ENCODE measurements at regions not wholly inside any gene's neighbourhood (a gene's known extent, or its start where the extent isn't known, plus 50 kb on each side); places are given as distances from the start of the nearest gene placed in this dataset.
"Not testable (repeated sequence)": the region's sequence is repeated elsewhere in the genome, so short reads cannot be mapped to it uniquely, and the experiment has no call there.

GRCh38 chr4:111031001-111031579 lies 408.2 kb upstream of the PITX2 start:
- no peak for DNase-seq (ENCODE audit: low read depth)

GRCh38 chr4:111031596-111031995 lies 408.7 kb upstream of the PITX2 start:
- DNase-seq (ENCODE audit: low read depth): no peak

DNA sequence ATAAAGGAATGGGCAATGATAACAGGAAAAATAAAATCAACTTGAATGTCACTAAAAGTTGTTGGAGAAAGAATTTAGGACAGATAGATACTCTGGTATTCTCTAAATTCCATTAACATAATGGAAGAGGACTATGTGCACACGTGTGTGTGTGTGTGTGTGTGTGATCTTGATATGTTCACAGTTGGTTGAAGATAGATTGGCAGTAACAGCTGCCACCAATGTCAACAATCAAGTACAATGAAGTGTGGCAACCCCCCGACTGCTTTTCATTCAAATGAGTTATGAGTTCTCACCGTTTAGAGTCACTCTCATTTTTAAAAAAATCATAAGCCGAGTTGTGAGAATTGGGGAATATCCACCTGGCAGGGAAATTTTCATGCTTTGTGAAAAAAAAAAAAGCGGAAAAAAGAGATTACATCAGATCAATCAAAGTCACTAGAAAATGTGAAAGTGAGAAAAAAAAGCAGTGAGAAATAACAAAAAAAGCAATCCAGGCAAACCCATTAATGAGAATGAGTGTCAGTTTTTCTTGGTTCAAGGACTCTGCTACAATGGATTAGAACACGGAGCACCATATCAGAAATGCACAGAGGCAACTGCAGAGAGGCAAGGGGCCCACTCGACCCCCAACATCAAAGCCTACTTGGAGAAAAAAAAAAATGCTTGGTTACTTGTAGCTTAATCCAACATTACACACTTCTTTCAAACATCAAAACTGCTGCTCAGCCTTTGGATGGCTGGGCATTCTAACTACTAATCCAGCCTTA lies 414.9 kb upstream of the PITX2 start:
- no peak for DNase-seq (ENCODE audit: low read depth)

DNA sequence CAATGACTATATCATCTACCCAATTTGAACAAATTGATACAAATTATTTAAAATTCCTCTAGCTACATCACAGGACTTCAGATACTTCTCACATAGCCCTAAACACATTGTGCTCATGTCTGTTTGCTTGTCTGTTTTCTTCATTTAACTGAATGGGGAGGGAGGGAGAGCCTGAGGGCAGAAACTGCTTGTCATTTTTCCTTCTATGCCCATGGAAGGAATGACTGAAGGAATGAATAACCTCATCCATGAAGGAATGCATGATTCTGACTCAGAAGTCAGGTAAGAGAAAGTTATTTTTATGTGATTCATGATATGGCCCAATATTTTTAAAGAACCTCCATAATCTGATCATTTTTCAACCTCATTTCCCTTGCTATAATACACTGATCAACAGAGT lies 418.0 kb upstream of the PITX2 start:
- DNase-seq (ENCODE audit: low read depth): no peak

GRCh38 chr4:111043286-111043685 lies 420.4 kb upstream of the PITX2 start:
- DNase-seq (ENCODE audit: low read depth): no peak

DNA sequence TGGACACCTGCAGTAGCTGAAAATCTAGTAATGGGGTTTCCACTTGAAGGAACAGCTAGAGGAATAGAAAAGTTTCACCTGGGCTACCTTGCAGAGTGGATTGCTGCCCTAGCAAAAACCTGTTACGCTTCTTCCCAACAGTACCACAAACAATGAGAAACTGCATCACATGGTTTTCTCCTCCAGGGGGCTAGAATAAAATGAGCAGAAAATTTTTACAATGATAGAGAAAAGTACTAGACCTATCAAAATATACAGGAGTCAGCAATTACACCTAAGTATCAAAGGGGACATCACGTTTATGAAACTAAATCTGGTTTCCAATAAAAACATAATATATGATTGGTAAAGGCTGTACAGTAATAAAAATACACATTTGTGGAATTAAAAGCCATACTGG lies 423.1 kb upstream of the PITX2 start:
- no peak for DNase-seq (ENCODE audit: low read depth)

- no peak for DNase-seq (ENCODE audit: low read depth)
Measured at GRCh38 chr4:111046811-111047210, 423.9 kb upstream of the PITX2 start.

GRCh38 chr4:111048316-111048715 lies 425.4 kb upstream of the PITX2 start:
- no peak for DNase-seq (ENCODE audit: low read depth)

- peak; percentile 9 for DNase-seq (ENCODE audit: low read depth)
Measured at GRCh38 chr4:111064342-111064993, 441.6 kb upstream of the PITX2 start.

- DNase-seq (ENCODE audit: low read depth): no peak
Measured at GRCh38 chr4:111066001-111066400, 443.1 kb upstream of the PITX2 start.

GRCh38 chr4:111066447-111066846 lies 443.6 kb upstream of the PITX2 start:
- no peak for DNase-seq (ENCODE audit: low read depth)

DNA sequence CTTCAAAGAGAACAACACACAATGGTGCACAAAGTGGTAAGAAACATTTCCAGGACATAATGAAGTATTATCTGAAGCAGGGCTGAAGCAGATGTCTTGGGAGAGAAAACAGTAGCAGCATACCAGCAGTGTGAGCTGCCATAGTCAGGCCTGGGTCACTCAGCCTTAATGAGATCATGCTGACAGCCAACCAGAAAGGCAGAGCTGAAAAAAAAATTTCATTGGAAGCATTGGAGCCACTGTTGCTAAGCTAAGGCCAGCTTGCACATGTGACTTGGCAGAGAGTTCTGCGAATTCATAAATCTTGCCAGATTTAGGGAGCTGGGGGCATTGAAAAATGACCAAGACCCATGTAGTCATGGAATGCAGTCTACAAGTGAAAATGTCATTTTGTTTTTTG lies 444.0 kb upstream of the PITX2 start:
- DNase-seq (ENCODE audit: low read depth): peak; percentile 1

GRCh38 chr4:111068883-111069282 lies 446.0 kb upstream of the PITX2 start:
- DNase-seq (ENCODE audit: low read depth): no peak

GRCh38 chr4:111070390-111070789 lies 447.5 kb upstream of the PITX2 start:
- DNase-seq (ENCODE audit: low read depth): no peak

- no peak for DNase-seq (ENCODE audit: low read depth)
Measured at GRCh38 chr4:111074523-111075114, 451.7 kb upstream of the PITX2 start.

DNA sequence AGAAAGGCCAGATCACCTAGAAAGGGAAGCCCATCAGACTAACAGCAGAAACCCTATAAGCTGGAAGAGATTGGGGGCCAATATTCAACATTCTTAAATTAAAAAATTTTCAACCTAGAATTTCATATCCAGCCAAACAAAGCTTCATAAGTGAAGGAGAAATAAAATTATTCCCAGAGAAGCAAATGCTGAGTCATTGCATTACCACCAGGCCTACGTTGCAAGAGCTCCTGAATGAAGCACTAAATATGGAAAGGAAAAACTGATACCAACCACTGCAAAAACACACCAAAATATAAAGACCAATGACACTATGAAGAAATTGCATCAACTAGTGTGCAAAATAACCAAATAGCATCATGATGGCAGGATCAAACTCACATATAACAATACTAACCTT lies 453.4 kb upstream of the PITX2 start:
- DNase-seq (ENCODE audit: low read depth): not testable (repeated sequence)

GRCh38 chr4:111108153-111108552 lies 485.3 kb upstream of the PITX2 start:
- DNase-seq (ENCODE audit: low read depth): no peak

DNA sequence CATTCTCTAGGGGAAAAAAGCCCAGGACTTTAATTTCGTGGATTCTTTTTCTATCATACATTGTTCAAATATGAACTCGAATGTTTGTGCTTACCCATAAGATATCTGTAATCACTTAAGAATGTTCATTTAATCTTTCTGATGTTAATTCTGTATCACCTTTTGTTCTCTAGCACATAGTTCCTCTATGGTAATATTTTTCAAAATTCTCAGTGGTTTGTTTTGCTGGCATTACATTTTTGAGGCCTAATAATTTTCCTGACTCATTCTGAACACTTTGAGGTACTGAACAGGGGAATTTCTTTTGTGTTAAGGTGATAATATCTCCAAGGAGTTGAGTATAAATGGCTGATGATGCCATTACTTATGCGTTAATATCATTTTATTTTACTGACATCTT lies 490.7 kb upstream of the PITX2 start:
- no peak for DNase-seq (ENCODE audit: low read depth)

DNA sequence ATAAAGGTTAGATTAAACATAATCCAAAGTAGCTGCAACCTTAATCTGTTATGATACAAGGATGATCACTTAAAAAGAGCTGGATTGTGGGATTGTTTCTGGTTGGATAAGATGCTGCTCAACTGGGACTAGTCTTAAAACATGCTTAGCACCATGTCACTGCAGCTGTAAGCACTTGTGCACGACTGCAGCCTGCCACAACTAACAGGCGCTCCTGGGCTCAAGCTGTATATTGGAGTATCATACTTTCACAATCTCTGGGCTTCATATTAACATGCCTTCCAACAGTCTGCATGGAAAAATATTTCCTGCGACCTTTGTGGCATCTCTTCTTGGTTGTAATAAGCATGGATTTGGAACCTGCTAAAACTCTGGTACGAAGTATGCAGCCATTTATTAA lies 493.0 kb upstream of the PITX2 start:
- DNase-seq (ENCODE audit: low read depth): no peak

DNA sequence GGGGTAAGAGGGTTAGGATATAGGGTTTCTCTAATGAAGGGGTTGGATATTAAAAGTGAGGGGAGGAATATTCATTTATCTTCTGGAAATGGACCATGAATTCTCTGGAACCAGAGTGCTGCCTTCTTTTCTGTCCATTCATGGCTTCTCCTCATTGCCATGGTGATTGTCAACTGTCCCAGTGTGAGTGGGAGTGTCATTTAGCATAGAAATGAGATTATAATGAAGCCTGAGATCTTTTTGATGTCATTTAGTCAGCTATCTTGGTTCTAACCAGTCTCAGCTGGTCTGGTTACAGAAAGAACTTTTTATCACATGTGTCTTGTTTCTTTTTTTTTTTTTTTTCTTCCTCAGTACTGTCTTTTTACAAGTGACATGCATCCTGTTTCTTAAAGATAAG lies 497.3 kb upstream of the PITX2 start:
- DNase-seq (ENCODE audit: low read depth): no peak

- no peak for DNase-seq (ENCODE audit: low read depth)
Measured at GRCh38 chr4:111126340-111126739, 503.5 kb upstream of the PITX2 start.

- DNase-seq (ENCODE audit: low read depth): peak; percentile 21
Measured at GRCh38 chr4:111127841-111128240, 505.0 kb upstream of the PITX2 start.

DNA sequence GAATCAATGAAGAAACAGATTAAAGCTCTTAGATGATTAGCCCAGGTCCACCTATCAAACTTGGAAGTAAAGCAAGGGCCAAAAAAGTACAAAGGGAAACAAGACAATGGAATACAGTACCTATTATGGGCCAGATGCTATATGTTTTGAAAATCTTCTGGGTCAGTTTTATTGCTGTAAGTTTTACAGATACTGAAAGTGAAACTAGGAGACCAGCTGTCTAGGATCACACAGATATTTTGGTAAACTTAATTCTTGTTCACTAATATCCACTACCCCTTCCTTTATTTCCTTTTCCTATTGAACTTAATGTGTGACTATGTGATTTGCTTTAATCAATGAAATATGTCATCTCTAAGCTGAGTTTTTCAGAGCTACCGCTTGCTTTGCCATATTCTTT lies 505.4 kb upstream of the PITX2 start:
- DNase-seq (ENCODE audit: low read depth): peak; percentile 4

Measured in RPMI7951 (cell line).